Stimulated activated CD4-positive, alpha-beta T cell treated with anti-CD3 and anti-CD28 coated beads, TNF-alpha, amount 100 ng/mL, for 1 hour (primary cell): ENCODE measurements at regions not wholly inside any gene's neighbourhood (a gene's known extent, or its start where the extent isn't known, plus 50 kb on each side); places are given as distances from the start of the nearest gene placed in this dataset.
A peak's percentile ranks its signal among the peaks of the same experiment; 100 is the strongest.

Experiments
- DNase-seq, 3 donors: peaks; one replicate each; pipeline ENCODE4 v3.0.0-alpha.2; 2020; ENCODE audit warnings: low read depth in 3 of 3, low spot score in 1 of 3

- DNase-seq = no peak
Measured at GRCh38 chr3:44048196-44048924, 193.3 kb upstream of the TOPAZ1 start.

GRCh38 chr3:44048949-44049348 is 192.7 kb upstream of the TOPAZ1 start:
- DNase-seq = no peak

- no peak for DNase-seq
Measured at GRCh38 chr3:44050101-44050500, 191.6 kb upstream of the TOPAZ1 start.

- no peak for DNase-seq
Measured at GRCh38 chr3:44050867-44051266, 190.8 kb upstream of the TOPAZ1 start.

- DNase-seq = no peak
Measured at GRCh38 chr3:44055951-44056350, 185.7 kb upstream of the TOPAZ1 start.

- no peak for DNase-seq
Measured at GRCh38 chr3:44056446-44057240, 185.0 kb upstream of the TOPAZ1 start.

- DNase-seq = peak in 2 of 3 donors; percentile 10 to 30
Measured at GRCh38 chr3:44058022-44058867, 183.4 kb upstream of the TOPAZ1 start.

- no peak for DNase-seq
Measured at GRCh38 chr3:44058868-44059203, 182.8 kb upstream of the TOPAZ1 start.

GRCh38 chr3:44060164-44060563 is 181.5 kb upstream of the TOPAZ1 start:
- DNase-seq = no peak

GRCh38 chr3:44061268-44061667 is 180.4 kb upstream of the TOPAZ1 start:
- no peak for DNase-seq

GRCh38 chr3:44061961-44062360 is 179.7 kb upstream of the TOPAZ1 start:
- no peak for DNase-seq

GRCh38 chr3:44065311-44066094 is 176.2 kb upstream of the TOPAZ1 start:
- DNase-seq = no peak

- no peak for DNase-seq
Measured at GRCh38 chr3:44066806-44067205, 174.9 kb upstream of the TOPAZ1 start.

- no peak for DNase-seq
Measured at GRCh38 chr3:44067431-44067830, 174.3 kb upstream of the TOPAZ1 start.

GRCh38 chr3:44068753-44069152 is 172.9 kb upstream of the TOPAZ1 start:
- no peak for DNase-seq

GRCh38 chr3:44069276-44069675 is 172.4 kb upstream of the TOPAZ1 start:
- no peak for DNase-seq

- no peak for DNase-seq
Measured at GRCh38 chr3:44070841-44071546, 170.7 kb upstream of the TOPAZ1 start.

GRCh38 chr3:44072601-44073540 is 168.8 kb upstream of the TOPAZ1 start:
- no peak for DNase-seq

- no peak for DNase-seq
Measured at GRCh38 chr3:44074181-44074580, 167.5 kb upstream of the TOPAZ1 start.
